ENCODE measurements at regions not wholly inside any gene's neighbourhood (a gene's known extent, or its start where the extent isn't known, plus 50 kb on each side); places are given as distances from the start of the nearest gene placed in this dataset.

GRCh38 chr1:17948594-17948993 is 159.0 kb upstream of the IGSF21 start:
- no peak for TF ChIP-seq EP300 (IDR thresholded peaks at IDR 0.05)
- TF ChIP-seq CTCF (IDR thresholded peaks at IDR 0.05), result no peak
- no peak for TF ChIP-seq POLR2A (IDR thresholded peaks at IDR 0.05)
- no peak for DNase-seq (ENCODE audit: low spot score in 2 of 2)
- Histone ChIP-seq H3K9me3 (no peaks in the 10 kb centered on the region), H3K36me3 (no peaks in the 10 kb centered on the region), H3K4me3 (no peak overlapping the region), H3K27me3 (peaks cover 0 to 15% of the 10 kb centered on the region in 2 donors), H3K4me1 (no peaks in the 10 kb centered on the region), H3K27ac (no peak overlapping the region)
- WGBS, 2 donors, result 51 to 67% methylated on average over 7 to 9 of the region's 9 CpGs

- TF ChIP-seq POLR2A (IDR thresholded peaks at IDR 0.05) (no peak), EP300 (IDR thresholded peaks at IDR 0.05) (no peak), CTCF (IDR thresholded peaks at IDR 0.05) (no peak)
- H3K27me3 ChIP-seq, result peaks cover 0 to 18% of the 10 kb centered on the region in 2 donors
- WGBS, 2 donors, result 65 to 67% methylated on average over 8 of the region's 8 CpGs
Measured at GRCh38 chr1:17949511-17949910, 158.1 kb upstream of the IGSF21 start.

GRCh38 chr1:17950728-17951127 is 156.9 kb upstream of the IGSF21 start:
- no peaks in the 10 kb centered on the region for H3K9me3 ChIP-seq
- no peak overlapping the region for H3K4me3 ChIP-seq
- no peaks in the 10 kb centered on the region for H3K36me3 ChIP-seq
- no peak overlapping the region for H3K27ac ChIP-seq
- no peak for DNase-seq (ENCODE audit: low spot score in 2 of 2)
- no peaks in the 10 kb centered on the region for H3K4me1 ChIP-seq
- H3K27me3 ChIP-seq, result peaks cover 0 to 18% of the 10 kb centered on the region in 2 donors
- no peak for TF ChIP-seq CTCF (IDR thresholded peaks at IDR 0.05)
- no peak for TF ChIP-seq POLR2A (IDR thresholded peaks at IDR 0.05)
- TF ChIP-seq EP300 (IDR thresholded peaks at IDR 0.05), result no peak
- WGBS, 2 donors, result 74 to 79% methylated on average over 9 to 12 of the region's 12 CpGs

More at GRCh38 chr1:17949511-17949910, 158.1 kb upstream of the IGSF21 start:
- H3K27ac ChIP-seq, result no peak overlapping the region
- H3K36me3 ChIP-seq, result no peaks in the 10 kb centered on the region
- no peak overlapping the region for H3K4me3 ChIP-seq
- no peaks in the 10 kb centered on the region for H3K4me1 ChIP-seq
- H3K9me3 ChIP-seq, result no peaks in the 10 kb centered on the region
- no peak for DNase-seq (ENCODE audit: low spot score in 2 of 2)

GRCh38 chr1:17952506-17952905 is 155.1 kb upstream of the IGSF21 start:
- TF ChIP-seq EP300 (IDR thresholded peaks at IDR 0.05), result no peak
- no peak for TF ChIP-seq CTCF (IDR thresholded peaks at IDR 0.05)
- TF ChIP-seq POLR2A (IDR thresholded peaks at IDR 0.05), result no peak
- H3K9me3 ChIP-seq, result no peaks in the 10 kb centered on the region
- peaks cover 0 to 18% of the 10 kb centered on the region in 2 donors for H3K27me3 ChIP-seq
- no peak overlapping the region for H3K4me3 ChIP-seq
- 54 to 55% methylated on average over 10 of the region's 10 CpGs for WGBS, 2 donors
- DNase-seq (ENCODE audit: low spot score in 2 of 2), result no peak
- peaks cover 0 to 2% (median 0%) of the 10 kb centered on the region in 4 donors for H3K4me1 ChIP-seq
- H3K36me3 ChIP-seq, result no peaks in the 10 kb centered on the region
- no peak overlapping the region for H3K27ac ChIP-seq

- Histone ChIP-seq H3K27ac (no peak overlapping the region), H3K9me3 (no peaks in the 10 kb centered on the region), H3K36me3 (no peaks in the 10 kb centered on the region), H3K4me3 (no peak overlapping the region), H3K4me1 (peaks cover 0 to 7% (median 0%) of the 10 kb centered on the region in 4 donors), H3K27me3 (peaks cover 0 to 18% of the 10 kb centered on the region in 2 donors)
- no peak for DNase-seq (ENCODE audit: low spot score in 2 of 2)
- 72% methylated on average over 4 of the region's 4 CpGs for WGBS, 2 donors
- TF ChIP-seq CTCF (IDR thresholded peaks at IDR 0.05) (no peak), EP300 (IDR thresholded peaks at IDR 0.05) (no peak), POLR2A (IDR thresholded peaks at IDR 0.05) (no peak)
Measured at GRCh38 chr1:17953921-17954320, 153.7 kb upstream of the IGSF21 start.

Data from tibial nerve (tissue), 4 donors.